ENCODE measurements at regions not wholly inside any gene's neighbourhood (a gene's known extent, or its start where the extent isn't known, plus 50 kb on each side); places are given as distances from the start of the nearest gene placed in this dataset.

GRCh38 chr14:55954108-55954507, 164.1 kb upstream of the PELI2 start:
- no peak overlapping the region for H3K27ac ChIP-seq (ENCODE audit: low read depth, low read length)
- peaks cover 3% of the 10 kb centered on the region for H3K4me1 ChIP-seq (ENCODE audit: control insufficient read depth, insufficient read depth, low read length)
- H3K9ac ChIP-seq (ENCODE audit: extremely low read depth, low read length, poor library complexity, severe bottlenecking), result no peak overlapping the region
- Mint-ChIP-seq H3K9me3 (peaks cover 8% of the 10 kb centered on the region), H3K4me3 (no peak overlapping the region), H3K27me3 (ENCODE audit: insufficient read depth) (peaks cover 8% of the 10 kb centered on the region), H3K27ac (no peak overlapping the region), H3K36me3 (ENCODE audit: low read depth) (no peaks in the 10 kb centered on the region), H3K4me1 (no peaks in the 10 kb centered on the region)
- H3K9me3 ChIP-seq (ENCODE audit: control insufficient read depth, low read length), result peaks cover 12% of the 10 kb centered on the region
- no peak for TF ChIP-seq CTCF (conservative IDR thresholded peaks at IDR 0.05)
- no peaks in the 10 kb centered on the region for H3K27me3 ChIP-seq (ENCODE audit: control insufficient read depth, insufficient read depth, low read length, poor library complexity, severe bottlenecking)
- no peak for DNase-seq
- H3K4me3 ChIP-seq (ENCODE audit: low read length), result no peak overlapping the region
- H3K36me3 ChIP-seq (ENCODE audit: control insufficient read depth, insufficient read depth, low read length), result no peaks in the 10 kb centered on the region

- Histone ChIP-seq H3K9ac (ENCODE audit: extremely low read depth, low read length, poor library complexity, severe bottlenecking) (no peak overlapping the region), H3K9me3 (ENCODE audit: control insufficient read depth, low read length) (peaks cover 1% of the 10 kb centered on the region), H3K4me3 (ENCODE audit: low read length) (no peak overlapping the region), H3K4me1 (ENCODE audit: control insufficient read depth, insufficient read depth, low read length) (peaks cover 3% of the 10 kb centered on the region), H3K27me3 (ENCODE audit: control insufficient read depth, insufficient read depth, low read length, poor library complexity, severe bottlenecking) (no peaks in the 10 kb centered on the region), H3K27ac (ENCODE audit: low read depth, low read length) (no peak overlapping the region), H3K36me3 (ENCODE audit: control insufficient read depth, insufficient read depth, low read length) (no peaks in the 10 kb centered on the region)
- Mint-ChIP-seq H3K9me3 (peaks cover 2% of the 10 kb centered on the region), H3K36me3 (ENCODE audit: low read depth) (no peaks in the 10 kb centered on the region), H3K27me3 (ENCODE audit: insufficient read depth) (peaks cover 8% of the 10 kb centered on the region), H3K4me3 (no peak overlapping the region), H3K27ac (no peak overlapping the region), H3K4me1 (no peaks in the 10 kb centered on the region)
- no peak for DNase-seq
- WGBS, 2 experiments (ENCODE audit: insufficient coverage in 1 of 2, insufficient read length in 1 of 2), result 73 to 82% methylated on average over 3 of the region's 3 CpGs
- no peak for TF ChIP-seq CTCF (conservative IDR thresholded peaks at IDR 0.05)
Observed at GRCh38 chr14:55955175-55955574, 163.0 kb upstream of the PELI2 start.

- no peaks in the 10 kb centered on the region for H3K9me3 ChIP-seq (ENCODE audit: control insufficient read depth, low read length)
- peaks cover 8% of the 10 kb centered on the region for H3K27me3 Mint-ChIP-seq (ENCODE audit: insufficient read depth)
- no peaks in the 10 kb centered on the region for H3K36me3 Mint-ChIP-seq (ENCODE audit: low read depth)
- H3K4me3 ChIP-seq (ENCODE audit: low read length), result no peak overlapping the region
- DNase-seq, result no peak
- peak overlapping the region; percentile 5 for H3K27ac ChIP-seq (ENCODE audit: low read depth, low read length)
- H3K36me3 ChIP-seq (ENCODE audit: control insufficient read depth, insufficient read depth, low read length), result no peaks in the 10 kb centered on the region
- H3K9ac ChIP-seq (ENCODE audit: extremely low read depth, low read length, poor library complexity, severe bottlenecking), result no peak overlapping the region
- WGBS, 2 experiments (ENCODE audit: insufficient coverage in 1 of 2, insufficient read length in 1 of 2), result 38 to 64% methylated on average over 7 of the region's 7 CpGs
- H3K4me1 ChIP-seq (ENCODE audit: control insufficient read depth, insufficient read depth, low read length), result no peaks in the 10 kb centered on the region
- no peak for TF ChIP-seq CTCF (conservative IDR thresholded peaks at IDR 0.05)
- H3K4me3 Mint-ChIP-seq, result no peak overlapping the region
- H3K27ac Mint-ChIP-seq, result no peak overlapping the region
- no peaks in the 10 kb centered on the region for H3K27me3 ChIP-seq (ENCODE audit: control insufficient read depth, insufficient read depth, low read length, poor library complexity, severe bottlenecking)
- no peaks in the 10 kb centered on the region for H3K4me1 Mint-ChIP-seq
- H3K9me3 Mint-ChIP-seq, result no peaks in the 10 kb centered on the region
Observed at GRCh38 chr14:55957950-55958349, 160.3 kb upstream of the PELI2 start.
